Sigmoid colon (tissue), 4 donors: ENCODE measurements at regions not wholly inside any gene's neighbourhood (a gene's known extent, or its start where the extent isn't known, plus 50 kb on each side); places are given as distances from the start of the nearest gene placed in this dataset.

ENCODE experiments used
- EP300 ChIP-seq, 4 donors: sonication (generic); formaldehyde crosslinking; IDR thresholded peaks; one replicate each; pipeline ENCODE4 v1.6.1; 2017; ENCODE audit warnings: antibody characterized with exemption in 4 of 4
- POLR2A ChIP-seq, 2 donors: fragments of 450-650 bp; IDR thresholded peaks; one replicate each; pipeline ENCODE4 v1.6.1; 2016; ENCODE audit warnings: antibody characterized with exemption in 2 of 2, mild to moderate bottlenecking in 2 of 2, moderate library complexity in 2 of 2
- TF ChIP-seq, protein P1 (sequence below), 4 experiments: fragments of 450-650 bp in 3 of 4; fragments of 200-600 bp in 1 of 4; IDR thresholded peaks; one replicate each; pipeline ENCODE4 v1.5.1; 2016 to 2019; ENCODE audit warnings: antibody characterized with exemption in 4 of 4, mild to moderate bottlenecking in 3 of 4, moderate library complexity in 2 of 4

- TF ChIP-seq, protein P1, sequence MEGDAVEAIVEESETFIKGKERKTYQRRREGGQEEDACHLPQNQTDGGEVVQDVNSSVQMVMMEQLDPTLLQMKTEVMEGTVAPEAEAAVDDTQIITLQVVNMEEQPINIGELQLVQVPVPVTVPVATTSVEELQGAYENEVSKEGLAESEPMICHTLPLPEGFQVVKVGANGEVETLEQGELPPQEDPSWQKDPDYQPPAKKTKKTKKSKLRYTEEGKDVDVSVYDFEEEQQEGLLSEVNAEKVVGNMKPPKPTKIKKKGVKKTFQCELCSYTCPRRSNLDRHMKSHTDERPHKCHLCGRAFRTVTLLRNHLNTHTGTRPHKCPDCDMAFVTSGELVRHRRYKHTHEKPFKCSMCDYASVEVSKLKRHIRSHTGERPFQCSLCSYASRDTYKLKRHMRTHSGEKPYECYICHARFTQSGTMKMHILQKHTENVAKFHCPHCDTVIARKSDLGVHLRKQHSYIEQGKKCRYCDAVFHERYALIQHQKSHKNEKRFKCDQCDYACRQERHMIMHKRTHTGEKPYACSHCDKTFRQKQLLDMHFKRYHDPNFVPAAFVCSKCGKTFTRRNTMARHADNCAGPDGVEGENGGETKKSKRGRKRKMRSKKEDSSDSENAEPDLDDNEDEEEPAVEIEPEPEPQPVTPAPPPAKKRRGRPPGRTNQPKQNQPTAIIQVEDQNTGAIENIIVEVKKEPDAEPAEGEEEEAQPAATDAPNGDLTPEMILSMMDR (IDR thresholded peaks at IDR 0.05): no peak
- no peak for TF ChIP-seq POLR2A (IDR thresholded peaks at IDR 0.05)
- peak in 2 of 4 donors; percentile 1 to 30 for TF ChIP-seq EP300 (IDR thresholded peaks at IDR 0.05)
Measured at GRCh38 chr11:95338430-95338991, 107.5 kb upstream of the SESN3 start.
